ENCODE measurements at regions not wholly inside any gene's neighbourhood (a gene's known extent, or its start where the extent isn't known, plus 50 kb on each side); places are given as distances from the start of the nearest gene placed in this dataset.

- TF ChIP-seq PATZ1 (CRISPR knock-in tag; IDR thresholded peaks at IDR 0.05; ENCODE audit: borderline replicate concordance), result no peak
- no peak for TF ChIP-seq ZFP3 (CRISPR knock-in tag; IDR thresholded peaks at IDR 0.05)
- no peak for TF ChIP-seq ESRRG (CRISPR knock-in tag; IDR thresholded peaks at IDR 0.05)
- no peak for TF ChIP-seq ZNF565 (CRISPR knock-in tag; conservative IDR thresholded peaks at IDR 0.05; ENCODE audit: low read depth)
- TF ChIP-seq ZFP30 (CRISPR knock-in tag; IDR thresholded peaks at IDR 0.05), result no peak
These were observed 134.4 kb upstream of the LYZL2 start for GRCh38 chr10:30763918-30764317.

Data from SK-N-SH treated with all-trans-retinoic acid at 6 μM for 48 hours (cell line).